Forelimb muscle (tissue), 1 donor: ENCODE measurements at regions not wholly inside any gene's neighbourhood (a gene's known extent, or its start where the extent isn't known, plus 50 kb on each side); places are given as distances from the start of the nearest gene placed in this dataset.

Experiments
- DNase-seq: peaks from one replicate; pipeline ENCODE4 v3.0.0-alpha.2; 2013; ENCODE audit warnings: low read depth

DNA sequence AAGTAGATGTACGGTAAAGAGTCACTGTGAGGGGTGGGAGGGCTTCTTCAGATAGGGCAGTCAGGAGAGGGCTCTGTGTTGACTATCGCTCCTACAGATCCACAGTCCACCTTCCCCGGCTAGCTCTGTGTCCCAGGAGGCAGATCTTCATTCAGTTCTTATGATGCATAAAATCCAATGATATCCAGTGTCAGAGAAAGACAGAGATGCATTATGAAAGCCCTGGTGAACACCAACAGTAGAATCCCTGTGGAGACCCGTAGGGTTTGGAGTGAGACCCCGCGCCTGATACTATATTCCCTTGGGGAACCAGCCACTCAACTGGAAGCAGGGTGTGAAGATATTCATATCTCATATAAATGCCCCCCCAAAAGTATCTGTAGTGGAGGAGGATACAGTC is 119.8 kb upstream of the SLCO3A1 start:
- no peak for DNase-seq

DNA sequence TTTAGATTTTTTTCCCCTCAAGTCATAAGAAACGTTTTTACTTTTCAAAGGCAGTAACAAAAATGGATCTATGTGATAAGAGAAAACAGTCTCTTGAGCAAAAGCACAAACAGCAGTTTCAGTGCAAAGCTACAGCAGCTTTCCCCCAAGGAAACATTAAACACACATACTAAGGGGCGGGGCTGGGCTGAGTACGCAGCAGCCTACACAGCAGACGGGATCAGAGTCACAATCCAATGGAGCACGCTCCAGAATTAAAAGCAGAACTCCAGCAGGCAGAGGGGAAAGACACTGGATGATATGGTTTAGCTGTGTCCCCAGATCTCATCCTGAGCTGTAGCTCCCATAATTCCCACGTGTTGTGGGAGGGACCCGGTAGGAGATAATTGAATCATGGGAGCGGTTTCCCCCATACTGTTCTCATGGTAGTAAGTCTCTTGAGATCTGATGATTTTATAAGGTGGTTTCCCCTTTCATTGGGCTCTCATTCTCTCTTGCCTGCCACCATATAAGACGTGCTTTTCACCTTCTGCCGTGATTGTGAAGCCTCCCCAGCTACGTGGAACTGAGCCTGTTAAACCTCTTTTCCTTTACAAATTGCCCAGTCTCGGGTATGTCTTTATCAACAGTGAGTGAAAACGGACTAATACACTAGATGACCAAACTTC is 116.2 kb upstream of the SLCO3A1 start:
- DNase-seq = no peak

DNA sequence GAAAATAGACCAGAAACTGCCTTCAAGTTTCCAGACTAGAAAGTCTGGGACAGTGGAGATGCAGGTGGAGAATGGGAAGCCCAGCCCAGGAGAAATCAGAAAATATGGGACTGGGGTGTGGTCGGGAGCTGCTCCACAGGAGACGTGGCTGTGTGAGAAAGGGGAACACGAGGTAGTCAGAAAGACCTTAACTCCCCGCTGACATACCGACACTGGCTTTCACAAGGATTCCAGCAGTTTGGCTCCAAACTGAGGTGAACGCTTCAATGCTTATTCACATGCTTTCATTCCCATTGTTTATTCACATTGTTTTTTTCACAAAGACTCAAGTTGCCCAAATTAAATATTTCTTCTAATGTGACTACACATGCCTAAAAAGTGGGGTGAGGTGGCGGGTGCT is 111.5 kb upstream of the SLCO3A1 start:
- no peak for DNase-seq

DNA sequence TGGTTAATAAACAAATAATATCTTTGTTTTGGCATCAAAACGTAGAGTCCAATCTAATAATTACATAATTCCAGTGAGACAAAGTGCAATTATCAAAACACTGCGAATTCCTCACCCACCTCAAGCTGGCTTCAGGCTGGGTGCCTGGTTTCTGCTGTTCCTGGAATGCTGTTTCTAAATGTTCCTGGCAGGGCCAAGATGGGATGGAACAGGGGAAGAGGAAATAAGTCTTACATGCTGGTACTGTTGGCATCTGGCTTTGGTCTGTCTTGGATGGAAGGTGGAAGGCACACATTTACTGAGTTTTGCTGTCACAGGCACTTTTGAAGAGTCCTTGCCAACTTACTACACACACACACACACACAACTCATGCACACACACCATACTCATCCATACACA is 101.9 kb upstream of the SLCO3A1 start:
- no peak for DNase-seq

DNA sequence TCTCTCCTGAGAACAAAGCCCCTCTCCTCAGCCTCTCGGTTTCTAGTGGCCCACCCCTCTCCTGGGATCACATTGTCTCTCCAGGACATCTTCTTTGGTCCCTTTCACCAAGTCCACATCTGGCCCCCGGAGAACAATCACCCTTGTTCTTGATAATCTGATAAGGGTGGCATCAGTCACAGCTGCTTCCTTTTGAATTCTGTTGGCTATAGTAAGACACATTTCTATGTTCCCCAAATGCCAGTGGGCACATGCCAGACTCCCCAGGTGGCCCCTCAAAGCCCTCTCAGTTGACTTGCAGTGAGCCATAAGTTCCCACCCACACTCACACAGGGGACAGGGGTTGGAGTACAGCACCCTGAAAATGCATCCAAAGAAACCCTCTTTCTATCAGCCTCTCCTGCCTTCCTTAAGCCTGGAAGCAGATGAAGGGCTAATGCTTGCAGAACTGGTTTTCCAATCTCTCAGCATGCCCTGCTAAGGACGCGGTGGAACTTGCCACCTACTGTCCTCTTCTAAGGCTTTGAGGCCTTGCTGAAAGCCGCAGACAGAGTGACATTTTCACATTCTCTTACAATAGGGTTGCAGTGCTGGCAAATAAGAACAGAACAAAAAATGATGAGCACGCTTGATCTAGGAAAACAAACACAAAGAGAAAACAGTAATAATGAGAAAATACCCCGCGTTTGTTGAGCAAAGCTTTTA is 101.3 kb upstream of the SLCO3A1 start:
- no peak for DNase-seq

DNA sequence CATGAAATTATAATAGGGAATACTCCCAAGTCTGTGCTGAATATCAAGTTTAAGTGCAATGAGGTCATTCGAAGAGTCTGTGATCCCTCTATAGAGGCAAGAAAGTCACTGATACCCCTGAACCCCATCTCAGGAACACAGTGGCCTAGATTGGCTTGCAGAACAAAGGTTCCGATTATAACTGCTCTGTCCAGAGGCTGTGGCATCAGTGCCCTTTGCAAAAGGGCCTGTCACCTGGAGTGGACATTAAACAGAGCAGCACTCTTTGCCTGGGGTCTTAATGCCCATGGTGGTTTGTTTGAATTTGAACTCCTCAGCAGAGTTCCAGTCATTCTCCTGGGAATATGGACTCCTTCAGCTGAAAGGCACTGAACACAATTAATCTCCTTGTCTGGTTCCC is 93.9 kb upstream of the SLCO3A1 start:
- no peak for DNase-seq

DNA sequence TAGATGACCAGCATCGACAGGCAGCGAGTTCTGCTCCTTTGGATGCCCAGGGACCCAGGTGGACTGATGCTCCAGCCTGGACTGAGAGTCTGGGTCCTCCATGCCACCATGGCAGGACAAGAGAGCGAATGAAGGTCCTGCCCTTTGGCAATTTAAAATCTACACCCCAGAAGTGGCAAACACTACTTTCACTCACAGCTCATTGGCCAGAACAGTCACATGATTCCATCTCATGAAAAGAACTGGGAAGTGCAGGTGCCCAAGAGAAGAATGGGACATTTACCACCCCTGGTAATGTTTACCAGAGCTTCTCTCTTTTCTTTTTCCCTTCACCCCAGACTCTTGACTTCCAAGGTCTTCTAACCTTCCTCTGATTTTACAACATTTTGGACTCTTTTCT is 87.8 kb upstream of the SLCO3A1 start:
- no peak for DNase-seq

DNA sequence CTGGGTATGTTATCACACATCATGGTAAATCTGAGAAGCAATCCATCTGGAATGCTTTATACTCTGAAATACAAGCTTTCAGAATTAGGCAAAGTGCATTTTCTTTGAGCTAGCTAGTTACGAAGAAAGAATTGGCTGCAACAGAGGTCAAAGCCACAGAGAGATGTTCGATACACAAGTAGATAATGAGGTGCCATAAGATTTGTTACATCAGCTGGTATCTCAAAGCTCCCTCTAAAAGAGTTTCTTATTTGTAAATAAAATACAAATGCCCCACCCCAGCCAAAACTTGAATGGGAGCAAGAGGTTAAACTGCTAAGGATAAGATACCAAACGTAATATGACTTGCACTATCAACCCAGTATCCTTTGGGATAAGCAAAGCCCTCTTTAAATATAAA is 84.0 kb upstream of the SLCO3A1 start:
- no peak for DNase-seq

DNA sequence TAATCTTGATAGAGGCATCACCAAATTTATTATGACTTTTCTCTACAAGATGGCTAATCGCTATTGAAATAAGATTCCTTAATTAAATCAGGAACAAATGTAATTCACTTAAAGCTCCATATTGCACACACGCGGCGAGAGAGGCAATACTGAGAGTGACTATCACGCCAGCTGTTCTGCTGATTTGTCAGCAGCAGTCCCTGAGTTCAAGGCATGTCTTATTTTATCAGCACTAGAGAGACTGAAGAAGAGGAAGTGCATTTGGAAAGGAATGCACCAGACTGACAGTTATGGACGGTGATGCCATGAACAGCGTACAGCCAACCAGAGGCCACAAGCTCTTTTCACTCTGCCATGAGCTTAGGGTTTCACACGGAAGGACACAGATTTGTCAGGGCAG is 83.6 kb upstream of the SLCO3A1 start:
- no peak for DNase-seq

DNA sequence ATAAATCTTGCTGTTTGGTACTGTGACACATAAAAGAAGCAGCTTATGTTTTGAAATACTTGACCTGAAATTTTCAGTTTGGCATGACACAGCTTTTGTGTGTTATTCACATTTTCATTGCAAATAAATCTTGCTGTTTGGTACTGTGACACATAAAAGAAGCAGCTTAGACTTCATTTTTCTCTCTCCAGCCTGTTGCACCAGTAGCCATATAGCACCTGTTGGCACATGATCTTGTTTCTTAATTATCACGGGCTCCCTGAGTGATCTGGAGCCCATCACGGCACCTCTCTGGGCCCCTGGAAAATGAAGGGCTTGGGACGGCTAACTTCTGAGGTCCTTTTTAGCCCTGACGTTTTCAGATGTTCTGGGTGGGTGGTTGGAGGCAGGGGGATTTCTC is 77.4 kb upstream of the SLCO3A1 start:
- no peak for DNase-seq

DNA sequence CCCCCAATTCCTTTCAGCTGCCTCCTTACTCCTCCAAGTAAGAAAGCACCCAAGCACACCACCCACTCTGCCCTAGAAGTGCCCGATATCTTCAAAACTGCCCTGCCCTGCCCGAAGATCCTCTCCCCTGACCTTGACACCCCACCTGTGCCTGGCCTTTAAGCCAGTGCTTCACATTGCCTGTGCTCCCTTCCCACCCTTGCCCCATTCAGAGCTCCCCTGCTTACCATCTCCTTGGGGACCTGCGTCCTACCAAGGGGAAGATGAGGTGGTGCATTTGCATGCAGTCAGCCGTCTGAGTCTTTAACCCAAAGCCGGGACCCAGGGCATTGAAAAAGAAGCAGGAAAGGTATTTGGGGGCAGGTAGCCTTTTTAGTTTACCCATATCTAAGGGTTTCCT is 73.5 kb upstream of the SLCO3A1 start:
- DNase-seq = no peak

DNA sequence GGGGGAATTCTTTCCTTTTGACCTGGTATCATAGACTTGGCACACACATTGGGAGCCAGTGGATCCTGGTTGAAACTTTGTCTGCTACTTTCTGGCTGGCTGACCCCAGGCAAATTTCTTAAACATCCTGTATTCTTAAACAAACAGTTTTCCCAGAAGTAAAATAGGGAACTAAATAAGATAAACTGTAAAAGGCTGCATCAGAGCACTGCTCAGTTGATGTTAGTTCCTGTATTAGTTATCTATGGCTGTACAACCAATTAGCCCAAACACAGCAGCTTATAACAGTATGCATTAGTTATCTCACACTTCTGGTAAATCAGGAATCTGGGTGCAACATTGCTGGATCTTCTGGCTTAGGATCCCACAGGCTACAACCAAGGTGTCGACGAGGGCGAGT is 73.1 kb upstream of the SLCO3A1 start:
- no peak for DNase-seq

DNA sequence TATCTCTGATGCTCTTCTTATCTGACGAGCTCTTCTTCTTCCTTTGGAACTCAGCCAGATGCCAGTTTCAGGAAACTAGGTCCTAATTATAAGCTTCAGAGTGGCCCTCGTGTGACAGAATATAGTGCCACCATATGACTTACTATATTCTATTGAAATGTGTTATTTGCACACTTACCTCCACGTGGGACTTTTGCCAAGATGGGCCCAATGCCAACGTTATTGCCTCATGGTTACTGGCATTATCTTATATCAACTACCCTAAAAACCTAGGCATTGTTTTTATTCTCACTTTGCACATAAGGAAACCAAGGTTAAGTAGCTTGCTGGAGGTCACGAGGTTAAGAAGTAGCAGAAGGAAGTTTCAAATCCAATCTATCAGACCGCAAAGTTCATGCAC is 71.3 kb upstream of the SLCO3A1 start:
- no peak for DNase-seq

DNA sequence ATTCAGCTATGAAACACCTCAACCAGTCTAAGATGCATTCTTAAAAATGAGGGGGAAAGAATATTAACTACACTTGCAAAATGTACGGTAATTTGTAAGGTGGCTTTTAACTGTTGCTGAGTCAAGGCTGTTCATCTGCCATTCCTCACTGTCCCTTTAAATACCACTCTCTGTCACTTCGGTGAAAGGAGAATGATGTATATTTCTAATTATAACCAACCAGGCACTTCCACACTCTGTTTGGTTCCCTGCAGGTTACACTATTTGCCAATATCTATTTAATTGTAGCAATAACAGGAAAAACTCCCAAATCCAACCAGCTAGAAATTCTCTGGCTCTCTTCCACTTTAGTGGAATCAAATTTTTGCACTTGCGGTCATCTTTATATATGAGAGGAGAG is 70.5 kb upstream of the SLCO3A1 start:
- no peak for DNase-seq

DNA sequence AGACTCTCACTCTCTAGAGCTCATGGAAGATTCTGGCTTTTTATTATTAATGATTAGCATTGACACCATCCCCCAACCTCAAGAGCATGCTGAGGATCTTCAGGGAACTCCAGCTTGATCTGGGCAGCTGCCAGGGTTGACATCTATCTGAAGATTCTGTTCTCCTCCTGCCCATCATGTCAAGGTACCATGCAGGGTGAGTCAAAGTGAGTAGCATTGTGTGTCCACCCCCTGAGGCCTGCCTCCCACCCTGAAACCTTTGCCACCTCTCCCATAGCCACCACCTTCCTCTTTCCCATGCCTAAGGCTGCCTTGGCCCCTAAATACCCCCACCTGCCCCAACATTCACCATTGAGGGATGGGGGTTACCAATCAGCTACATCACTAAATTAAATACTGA is 70.1 kb upstream of the SLCO3A1 start:
- no peak for DNase-seq

DNA sequence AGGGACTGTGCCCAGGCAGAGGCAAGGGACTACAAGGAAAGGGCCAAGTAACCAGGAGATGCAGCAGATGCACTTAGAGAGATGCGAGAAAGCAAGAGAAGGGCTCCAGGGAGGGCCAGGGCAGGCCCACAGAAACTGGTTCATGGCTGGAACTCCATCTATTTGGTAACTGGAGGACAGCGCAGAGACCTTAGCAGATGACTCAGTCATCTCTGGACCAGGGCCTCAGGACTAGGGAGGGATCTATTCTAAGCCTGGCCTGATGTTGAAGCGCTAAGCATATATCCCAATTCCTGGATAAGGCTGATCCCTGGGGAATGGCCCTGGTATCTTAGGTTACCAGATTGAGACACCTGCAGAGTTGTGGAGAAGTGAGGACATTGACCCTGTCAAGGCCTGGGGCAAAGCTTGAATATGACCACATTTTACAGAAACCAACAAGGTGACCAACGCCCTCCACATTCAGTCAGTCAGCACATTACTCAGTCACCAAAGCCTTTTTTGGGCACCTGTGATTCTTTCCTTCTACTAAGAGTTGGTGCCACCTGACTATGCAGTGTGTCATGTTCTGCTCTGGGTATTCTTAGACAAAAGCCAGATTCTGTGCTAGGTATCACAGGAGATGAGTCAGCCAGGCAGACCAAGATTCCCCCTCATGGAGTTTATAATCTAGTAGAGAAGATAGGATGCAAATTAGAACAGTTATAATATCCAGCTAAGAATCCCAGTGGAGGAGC is 68.4 kb upstream of the SLCO3A1 start:
- no peak for DNase-seq

DNA sequence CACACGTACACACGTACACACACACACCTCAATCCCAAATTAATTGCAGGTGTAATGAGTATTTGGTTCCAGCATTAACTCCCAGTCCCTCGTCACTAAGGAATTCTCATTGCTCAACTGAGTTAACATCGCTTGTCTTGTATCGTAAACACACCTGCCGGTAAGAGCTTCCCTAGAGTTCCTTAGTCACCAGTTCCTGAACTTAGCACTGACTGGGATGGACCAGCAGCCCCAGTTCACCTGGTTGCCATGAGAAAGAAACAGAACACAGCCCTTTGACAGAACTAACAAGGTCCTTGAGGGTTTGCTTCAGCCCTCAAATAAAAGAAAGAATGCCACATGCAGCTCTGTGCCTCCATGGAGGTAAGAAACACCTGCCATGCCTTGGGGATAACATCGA is 66.3 kb upstream of the SLCO3A1 start:
- no peak for DNase-seq

DNA sequence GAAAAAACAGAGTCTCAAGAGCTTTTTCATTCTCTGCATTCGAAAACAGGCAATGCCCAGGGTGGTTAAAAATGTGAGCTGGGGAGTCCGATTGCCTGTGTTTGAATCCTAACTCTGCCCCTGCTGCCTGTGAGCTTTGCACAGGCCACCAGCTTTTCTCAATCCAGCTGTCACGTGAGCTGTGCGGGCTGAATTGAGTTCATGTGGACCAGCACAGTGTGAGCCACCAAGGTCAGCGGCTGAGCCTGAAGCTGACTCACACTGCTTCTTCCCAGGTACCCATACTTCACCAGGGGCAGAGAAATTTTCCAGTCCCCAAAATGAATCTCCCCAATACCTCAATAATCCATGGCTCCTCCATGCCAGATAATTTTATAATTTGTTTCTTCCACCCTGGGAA is 64.4 kb upstream of the SLCO3A1 start:
- no peak for DNase-seq

DNA sequence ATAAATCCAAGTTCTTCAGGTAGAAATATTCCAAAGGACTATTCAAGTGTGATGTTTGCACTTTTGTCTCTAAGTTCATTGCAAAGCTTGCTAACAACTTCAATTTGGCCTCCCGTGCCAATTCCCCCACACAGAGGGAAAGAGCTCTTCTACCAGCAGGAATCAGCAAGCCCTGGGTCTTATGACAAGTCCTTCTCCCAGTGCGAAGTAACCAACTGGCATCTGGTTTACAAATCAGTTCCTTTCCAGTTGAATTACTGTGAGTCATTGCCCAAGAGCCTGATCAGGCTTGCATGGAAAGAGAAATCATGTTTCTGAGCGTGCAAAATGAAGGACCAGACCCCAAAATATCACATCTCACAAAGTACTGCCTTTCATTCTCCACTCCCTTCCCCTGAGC is 62.7 kb upstream of the SLCO3A1 start:
- DNase-seq = no peak

DNA sequence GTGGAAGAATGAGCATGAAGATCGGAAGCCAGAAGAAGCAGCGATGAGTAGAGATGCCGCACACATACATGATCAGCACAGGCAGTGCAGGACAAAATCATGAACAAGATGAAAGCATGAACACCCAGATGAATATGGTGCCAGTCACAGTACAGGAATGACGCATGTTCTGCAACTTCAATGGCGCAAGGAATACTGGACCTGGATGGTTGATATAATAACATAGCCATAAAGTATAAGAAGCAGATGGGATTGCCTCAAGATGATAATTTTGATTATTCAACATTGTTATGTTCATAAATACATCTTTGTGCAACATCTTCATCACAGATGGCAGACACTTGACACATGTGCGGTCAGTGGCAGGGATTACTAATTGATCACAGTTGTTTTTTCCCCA is 59.7 kb upstream of the SLCO3A1 start:
- no peak for DNase-seq

DNA sequence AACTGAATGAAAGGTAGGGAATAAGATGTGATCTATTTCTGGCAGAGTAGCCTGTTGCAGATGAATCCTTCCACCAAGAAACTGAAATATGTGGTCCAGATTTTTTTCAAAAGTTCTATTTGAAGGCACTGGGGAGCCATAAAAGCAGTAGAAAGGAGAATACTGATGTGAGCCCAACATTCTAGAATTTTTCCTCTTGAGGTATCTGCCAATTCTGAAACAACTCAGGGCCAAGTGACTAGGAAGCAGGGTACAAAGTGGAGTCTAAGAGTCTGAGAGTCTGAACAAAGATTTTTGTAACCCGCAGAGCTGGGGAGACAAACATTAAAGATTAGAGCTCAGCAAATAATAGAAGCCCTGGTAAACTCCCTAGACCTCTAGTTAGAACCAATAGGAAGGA is 58.3 kb upstream of the SLCO3A1 start:
- DNase-seq = no peak

DNA sequence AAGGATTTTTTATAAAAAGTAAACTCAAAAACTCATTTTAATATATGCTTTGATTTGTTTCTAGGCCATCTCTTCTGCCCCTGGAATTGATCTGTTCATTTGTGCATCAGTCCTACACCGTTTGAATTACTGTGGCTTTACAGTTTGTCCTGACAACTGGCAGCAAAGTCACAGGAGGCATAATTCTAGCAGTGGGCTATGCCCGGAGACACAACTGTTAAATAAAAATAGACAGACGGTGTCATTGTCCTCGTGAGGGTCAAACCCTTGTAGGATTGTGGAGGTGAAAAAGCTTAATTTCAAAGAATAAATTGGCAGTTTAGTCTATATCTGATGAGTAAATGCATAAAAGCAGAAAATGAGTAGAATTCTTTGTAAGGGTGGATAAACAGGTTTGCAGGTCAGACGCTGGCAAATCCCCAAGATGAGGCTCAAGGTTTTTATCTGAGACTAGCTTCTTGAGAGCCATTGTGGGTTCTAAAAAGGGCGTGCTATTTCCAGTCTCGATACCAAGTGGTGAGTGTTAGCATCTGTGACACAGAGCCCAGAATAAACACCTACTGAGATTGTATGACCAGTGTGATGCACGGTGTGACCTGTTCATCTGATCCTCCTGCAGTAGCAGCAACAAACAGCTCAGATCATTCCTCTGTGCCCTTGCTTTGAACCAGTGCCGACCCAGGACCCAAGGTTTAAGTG is 51.5 kb upstream of the SLCO3A1 start:
- DNase-seq = no peak

DNA sequence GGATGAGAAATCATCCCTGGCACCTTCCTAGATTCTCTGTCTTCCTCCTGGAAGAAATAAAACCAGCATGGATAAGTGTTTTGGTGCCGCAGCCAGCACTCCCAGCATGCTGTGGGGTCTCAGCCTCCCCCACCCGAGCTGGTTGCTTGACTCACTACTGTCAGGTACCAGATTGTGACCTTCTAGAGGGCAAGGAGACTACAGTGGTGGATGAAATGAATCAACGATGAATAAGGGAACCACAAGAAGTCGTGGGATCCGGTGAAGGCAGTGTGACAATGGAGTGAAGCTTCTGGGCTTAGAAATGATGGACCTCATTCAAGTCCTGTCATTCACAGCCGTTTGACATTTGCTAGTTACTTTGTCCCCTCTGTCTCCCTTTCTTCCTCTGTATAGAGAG is 50.2 kb upstream of the SLCO3A1 start:
- no peak for DNase-seq
